GM12891 (cell line): ENCODE measurements at regions not wholly inside any gene's neighbourhood (a gene's known extent, or its start where the extent isn't known, plus 50 kb on each side); places are given as distances from the start of the nearest gene placed in this dataset.

Experiments used
- DNase-seq: peaks from one replicate; pipeline ENCODE4 v3.0.0; 2011; ENCODE audit warnings: low spot score; ENCODE audit not compliant: insufficient read length
- FAIRE-seq: peaks from 2 replicates; lab custom pipeline; 2011; peaks lifted over from hg19 to GRCh38; lab: Jason Lieb, UNC
- PAX5 ChIP-seq: IDR thresholded peaks from 2 replicates; pipeline ENCODE4 v1.6.1; 2011; ENCODE audit warnings: low read length, moderate library complexity, mild to moderate bottlenecking; ENCODE audit not compliant: insufficient read depth, severe bottlenecking
- POLR2A ChIP-seq: IDR thresholded peaks from 2 replicates; pipeline ENCODE4 v1.6.1; 2011; ENCODE audit warnings: low read depth, low read length, control low read depth
- POLR2AphosphoS5 ChIP-seq: IDR thresholded peaks from 2 replicates; pipeline ENCODE4 v1.6.1; 2011; ENCODE audit warnings: low read depth, low read length, control low read depth
- POU2F2 ChIP-seq: IDR thresholded peaks from 2 replicates; pipeline ENCODE4 v1.6.1; 2011; ENCODE audit warnings: low read depth, mild to moderate bottlenecking, control low read depth, low read length, moderate library complexity
- SPI1 ChIP-seq: IDR thresholded peaks from 2 replicates; pipeline ENCODE4 v1.6.1; 2011; ENCODE audit warnings: low read depth, low read length, control low read depth
- TAF1 ChIP-seq: IDR thresholded peaks from 2 replicates; pipeline ENCODE4 v1.6.1; 2011; ENCODE audit warnings: low read depth, low read length, control low read depth

DNA sequence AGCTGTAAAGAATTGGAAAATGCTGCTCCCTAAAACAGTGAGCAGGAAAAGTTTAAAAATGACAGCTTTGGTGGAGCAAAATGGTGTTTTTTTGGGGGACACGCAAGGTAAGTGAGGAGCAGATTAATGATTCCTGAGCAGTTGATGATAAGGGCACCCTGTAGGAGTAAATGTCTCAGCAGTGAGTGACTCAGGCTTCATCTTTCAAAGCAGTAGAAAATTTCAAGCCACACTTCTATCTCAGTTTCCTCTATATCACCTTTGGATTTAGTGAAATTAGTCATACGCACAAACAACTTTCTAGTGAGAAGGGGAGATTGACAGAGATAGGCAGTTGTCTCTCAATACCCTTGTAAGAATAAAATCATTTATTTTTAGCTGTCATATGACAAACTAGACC, 709.0 kb upstream of the FAM98A start:
- TF ChIP-seq PAX5 (no peak), POU2F2 (no peak), POLR2AphosphoS5 (no peak), SPI1 (no peak), TAF1 (no peak), POLR2A (no peak)
- no peak for DNase-seq
- FAIRE-seq = no peak

DNA sequence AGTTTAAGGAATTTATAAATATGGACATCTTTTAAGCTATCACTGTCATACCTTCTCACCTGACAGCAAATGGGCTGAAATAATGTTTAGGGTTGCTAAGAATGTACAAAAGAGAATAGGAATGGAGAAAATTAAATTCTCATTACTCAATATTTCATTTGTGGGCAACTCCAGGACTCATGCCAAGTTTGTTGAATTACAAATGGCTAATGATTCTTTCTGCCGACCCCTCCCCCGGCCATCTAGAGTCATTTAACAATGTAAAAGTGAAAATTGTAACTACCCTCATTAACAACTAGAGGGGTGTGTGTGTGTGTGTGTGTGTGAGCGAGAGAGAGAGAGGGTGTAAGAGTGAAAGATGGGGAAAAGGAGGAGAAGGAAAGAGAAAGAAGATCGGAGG, 708.5 kb upstream of the FAM98A start:
- no peak for TF ChIP-seq POLR2A
- TF ChIP-seq POU2F2 = no peak
- TF ChIP-seq POLR2AphosphoS5 = no peak
- no peak for TF ChIP-seq SPI1
- TF ChIP-seq TAF1 = no peak
- TF ChIP-seq PAX5 = no peak
- FAIRE-seq (no peak), DNase-seq (no peak)

DNA sequence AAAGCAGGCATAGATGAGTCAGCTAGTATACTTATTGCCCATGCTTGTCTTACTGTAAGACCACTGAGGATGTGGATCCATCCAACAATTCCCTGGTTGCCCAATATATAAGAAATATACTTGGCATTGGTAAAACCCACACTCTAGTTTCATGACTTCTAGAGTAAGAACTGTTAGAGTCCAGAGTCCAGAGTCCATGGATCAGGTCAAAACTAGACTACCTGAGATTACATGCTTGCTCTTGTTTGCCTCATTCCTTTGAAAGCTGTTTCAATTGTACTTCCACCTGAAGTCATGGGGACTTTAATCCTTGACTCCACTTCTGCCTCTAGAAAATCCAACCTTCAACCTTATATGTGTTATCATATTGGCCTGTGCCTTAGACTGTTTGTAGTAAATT, 707.6 kb upstream of the FAM98A start:
- FAIRE-seq (no peak), DNase-seq (no peak)
- TF ChIP-seq TAF1 = no peak
- no peak for TF ChIP-seq POLR2AphosphoS5
- TF ChIP-seq POLR2A = no peak
- TF ChIP-seq SPI1 = no peak
- no peak for TF ChIP-seq POU2F2
- TF ChIP-seq PAX5 = no peak

DNA sequence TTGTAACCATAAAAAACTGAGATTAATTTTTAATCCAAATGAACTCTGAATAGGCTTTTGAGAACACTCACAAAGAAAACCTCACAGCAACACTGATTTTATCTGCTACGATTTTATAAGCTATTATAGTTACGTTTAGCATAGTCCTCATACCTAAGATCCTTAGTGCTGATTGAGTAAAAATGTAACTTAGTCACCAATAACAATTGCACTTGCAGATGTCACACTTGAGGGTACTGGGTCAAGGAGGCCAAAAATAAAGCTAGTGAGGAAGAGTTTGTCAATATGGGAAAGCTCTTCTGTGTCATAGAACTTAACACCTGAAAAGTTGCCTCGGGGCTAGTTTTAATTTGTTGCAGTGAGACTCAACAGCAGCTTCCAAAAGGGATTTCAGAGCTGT, 706.5 kb upstream of the FAM98A start:
- TF ChIP-seq TAF1 (no peak), SPI1 (no peak), PAX5 (no peak), POLR2A (no peak), POU2F2 (no peak), POLR2AphosphoS5 (no peak)
- no peak for DNase-seq
- FAIRE-seq = no peak

DNA sequence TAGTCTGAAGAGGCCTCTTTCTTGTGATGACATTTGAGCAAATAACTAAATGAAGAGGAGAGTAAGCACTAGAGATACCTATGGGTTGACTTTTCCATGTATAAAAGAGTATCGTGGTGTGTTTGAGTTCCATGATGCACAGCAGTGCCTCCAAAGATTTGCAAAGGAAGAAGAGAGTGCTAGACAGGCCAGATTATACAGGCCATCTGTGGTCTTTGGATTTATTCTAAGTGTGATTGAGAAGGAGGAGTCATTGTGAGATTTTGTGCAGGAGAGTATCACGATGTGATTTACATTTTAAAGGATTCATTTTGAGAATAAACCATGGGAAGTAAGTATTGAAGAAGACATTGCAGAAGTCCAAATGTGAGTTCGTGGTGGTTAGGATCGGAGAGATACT, 695.9 kb upstream of the FAM98A start:
- FAIRE-seq (no peak), DNase-seq (no peak)
- no peak for TF ChIP-seq POU2F2

DNA sequence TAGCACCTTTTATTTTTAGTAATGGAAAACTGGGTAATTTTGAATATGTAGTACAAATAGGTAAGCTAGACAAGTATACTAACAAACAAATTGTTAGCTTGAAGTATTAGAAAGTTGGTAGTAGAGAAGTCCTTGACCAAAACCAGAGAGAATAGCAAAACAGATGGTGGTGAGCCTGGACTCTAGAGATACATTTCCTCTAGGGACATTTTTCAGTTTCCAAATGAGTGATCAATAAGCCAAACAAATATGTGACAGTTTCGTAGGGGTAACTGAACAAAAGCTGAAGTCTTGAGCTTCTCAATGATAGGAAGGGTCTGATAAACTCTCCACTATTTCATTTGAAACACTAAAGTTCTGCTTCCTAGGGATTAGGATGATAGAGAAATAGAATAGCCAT, 692.0 kb upstream of the FAM98A start:
- no peak for FAIRE-seq
- TF ChIP-seq PAX5 (no peak), TAF1 (no peak), SPI1 (no peak), POLR2A (no peak), POLR2AphosphoS5 (no peak)

DNA sequence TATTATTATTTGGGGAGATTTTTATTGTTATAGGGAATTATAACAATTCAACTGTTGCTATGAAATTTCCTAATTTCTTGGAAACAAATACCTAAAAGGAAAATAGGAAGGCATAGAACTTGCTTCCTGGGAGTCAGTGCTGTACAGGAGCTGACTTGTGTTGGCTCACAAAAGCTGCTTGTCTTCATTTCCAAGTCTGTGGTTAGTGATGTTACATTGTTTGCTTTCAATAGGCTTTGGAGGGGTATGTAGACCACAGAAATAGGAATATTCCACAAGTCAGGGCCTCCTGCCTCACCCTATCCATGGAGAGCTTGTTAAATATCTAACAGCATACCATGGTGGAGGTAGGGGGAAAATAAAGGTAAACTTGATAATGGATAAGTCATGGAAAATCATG, 688.9 kb upstream of the FAM98A start:
- FAIRE-seq (no peak), DNase-seq (no peak)
- no peak for TF ChIP-seq POU2F2
- no peak for TF ChIP-seq PAX5
- no peak for TF ChIP-seq SPI1
- no peak for TF ChIP-seq POLR2AphosphoS5
- no peak for TF ChIP-seq TAF1

More for the DNA sequence above, 692.0 kb upstream of the FAM98A start:
- no peak for DNase-seq

DNA sequence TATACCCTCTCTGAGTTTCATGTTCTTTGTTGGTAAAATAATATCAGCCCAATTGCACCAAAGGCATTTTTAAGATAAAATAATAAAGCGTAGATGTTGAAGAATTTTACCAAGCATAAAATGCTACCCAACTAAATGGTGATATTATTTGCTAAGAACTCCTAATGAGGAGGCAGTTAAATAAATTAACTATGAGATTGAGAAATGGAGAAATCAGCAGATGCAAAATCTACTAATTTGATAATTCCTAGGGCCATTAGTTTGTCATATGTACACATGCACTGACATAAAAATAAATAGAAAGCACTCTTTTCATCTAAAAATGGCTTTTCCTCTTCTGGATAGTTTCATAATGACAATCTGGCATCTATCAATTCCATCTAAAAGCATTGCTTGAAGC, 681.5 kb upstream of the FAM98A start:
- FAIRE-seq = no peak

DNA sequence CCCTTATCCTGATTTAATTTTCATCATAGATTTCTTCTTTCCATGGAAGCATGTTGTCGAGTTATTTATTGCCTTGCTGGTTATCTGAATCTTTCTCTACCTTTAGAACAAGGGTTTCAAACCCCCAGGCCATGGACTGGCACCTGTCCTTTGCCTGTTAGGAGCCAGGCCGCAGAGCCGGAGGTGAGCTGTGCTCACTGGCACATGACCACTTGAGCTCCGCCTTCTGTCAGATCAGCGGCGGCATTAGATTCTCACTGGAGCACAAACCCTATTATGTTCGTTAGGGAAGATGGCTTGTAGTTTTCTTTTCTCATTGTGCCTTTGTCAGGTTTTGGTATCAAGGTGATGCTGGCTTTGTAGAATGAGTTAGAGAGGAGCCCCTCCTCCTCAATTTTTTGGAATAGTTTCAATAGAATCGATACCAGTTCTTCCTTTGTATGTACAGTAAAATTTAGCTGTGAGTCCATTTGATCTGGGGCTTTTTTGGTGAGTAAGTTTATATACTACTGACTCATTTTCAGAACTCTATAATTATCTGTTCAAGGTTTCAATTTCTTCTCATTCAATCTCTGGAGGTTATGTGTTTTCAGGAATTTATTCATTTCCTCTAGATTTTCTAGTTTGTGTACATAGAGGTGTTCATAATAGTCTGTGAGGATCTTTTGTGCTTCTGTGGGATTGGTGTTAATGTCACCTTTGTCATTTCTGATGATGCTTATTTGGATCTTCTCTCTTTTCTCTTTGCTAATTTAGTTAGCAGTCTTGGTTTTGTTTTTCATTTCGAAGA, 668.0 kb upstream of the FAM98A start:
- no peak for TF ChIP-seq POLR2A
- TF ChIP-seq TAF1 = no peak
- no peak for TF ChIP-seq POU2F2
- no peak for TF ChIP-seq SPI1
- no peak for TF ChIP-seq PAX5
- no peak for TF ChIP-seq POLR2AphosphoS5
- DNase-seq (no peak), FAIRE-seq (no peak)

More for the DNA sequence above, 681.5 kb upstream of the FAM98A start:
- no peak for DNase-seq
- TF ChIP-seq POLR2AphosphoS5 (no peak), POLR2A (no peak), POU2F2 (no peak), PAX5 (no peak), SPI1 (no peak), TAF1 (no peak)

DNA sequence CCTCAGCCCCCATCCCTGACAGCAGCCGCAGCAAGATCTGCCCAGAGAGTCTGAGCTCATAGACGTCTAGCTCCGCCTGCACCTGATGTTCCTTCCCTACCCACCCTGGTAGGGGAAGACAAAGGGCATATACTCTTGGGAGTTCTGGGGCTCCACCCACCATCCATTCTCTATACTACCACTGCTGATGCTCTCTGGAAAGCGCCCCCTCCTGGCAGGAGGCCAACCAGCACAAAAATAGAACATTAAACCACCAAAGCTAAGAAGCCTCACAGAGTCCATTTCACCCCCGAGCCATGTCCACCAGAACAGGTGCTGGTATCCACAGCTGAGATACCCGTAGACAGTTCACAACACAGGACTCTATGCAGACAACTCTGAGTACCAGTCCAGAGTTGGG, 662.6 kb upstream of the FAM98A start:
- TF ChIP-seq PAX5 = no peak
- no peak for TF ChIP-seq POLR2A
- TF ChIP-seq TAF1 = no peak
- TF ChIP-seq SPI1 = no peak
- FAIRE-seq (no peak), DNase-seq (no peak)
